ENCODE measurements at regions not wholly inside any gene's neighbourhood (a gene's known extent, or its start where the extent isn't known, plus 50 kb on each side); places are given as distances from the start of the nearest gene placed in this dataset.

DNA sequence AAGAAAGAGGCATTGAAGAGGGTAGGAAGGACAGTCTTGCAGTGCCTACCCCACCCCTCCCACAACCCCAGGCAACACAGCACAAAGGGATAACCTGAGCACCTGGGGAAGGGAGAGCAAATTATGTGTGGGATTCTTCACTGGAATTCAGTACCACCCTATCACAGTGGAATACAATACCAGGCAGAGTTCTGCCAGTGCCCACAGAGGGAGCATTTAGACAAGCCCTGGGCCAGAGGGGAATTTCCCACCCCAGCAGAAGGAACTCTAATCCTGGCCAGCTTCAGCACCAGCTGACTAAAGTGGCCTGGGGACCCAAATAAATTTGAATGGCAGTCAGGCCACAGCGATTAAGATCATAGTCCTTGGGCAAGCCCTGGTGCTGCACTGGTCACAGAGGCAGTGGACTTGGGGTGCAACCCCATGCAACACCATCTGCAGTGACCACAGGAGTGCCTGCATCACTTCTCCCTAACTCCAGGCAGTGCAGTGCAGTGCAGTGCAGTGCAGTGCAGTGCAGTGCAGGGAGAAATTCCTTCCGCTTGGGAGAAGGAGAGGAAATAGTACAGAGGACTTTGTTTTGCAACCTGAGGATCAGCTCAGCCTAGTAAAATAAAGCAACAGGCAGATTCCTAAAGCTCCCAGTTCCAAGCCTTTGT is 147.8 kb upstream of the SRD5A2 start:
- Histone ChIP-seq H3K27me3 (ENCODE audit: insufficient read depth, low read depth, severe bottlenecking) (peaks cover 7% of the 10 kb centered on the region), H3K9me3 (ENCODE audit: severe bottlenecking) (peaks cover 7% of the 10 kb centered on the region), H3K4me3 (ENCODE audit: low read depth, low read length) (no peak overlapping the region), H3K27ac (no peak overlapping the region), H3K36me3 (no peaks in the 10 kb centered on the region)
- TF ChIP-seq, protein P1, sequence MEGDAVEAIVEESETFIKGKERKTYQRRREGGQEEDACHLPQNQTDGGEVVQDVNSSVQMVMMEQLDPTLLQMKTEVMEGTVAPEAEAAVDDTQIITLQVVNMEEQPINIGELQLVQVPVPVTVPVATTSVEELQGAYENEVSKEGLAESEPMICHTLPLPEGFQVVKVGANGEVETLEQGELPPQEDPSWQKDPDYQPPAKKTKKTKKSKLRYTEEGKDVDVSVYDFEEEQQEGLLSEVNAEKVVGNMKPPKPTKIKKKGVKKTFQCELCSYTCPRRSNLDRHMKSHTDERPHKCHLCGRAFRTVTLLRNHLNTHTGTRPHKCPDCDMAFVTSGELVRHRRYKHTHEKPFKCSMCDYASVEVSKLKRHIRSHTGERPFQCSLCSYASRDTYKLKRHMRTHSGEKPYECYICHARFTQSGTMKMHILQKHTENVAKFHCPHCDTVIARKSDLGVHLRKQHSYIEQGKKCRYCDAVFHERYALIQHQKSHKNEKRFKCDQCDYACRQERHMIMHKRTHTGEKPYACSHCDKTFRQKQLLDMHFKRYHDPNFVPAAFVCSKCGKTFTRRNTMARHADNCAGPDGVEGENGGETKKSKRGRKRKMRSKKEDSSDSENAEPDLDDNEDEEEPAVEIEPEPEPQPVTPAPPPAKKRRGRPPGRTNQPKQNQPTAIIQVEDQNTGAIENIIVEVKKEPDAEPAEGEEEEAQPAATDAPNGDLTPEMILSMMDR (IDR thresholded peaks at IDR 0.05; ENCODE audit: low read depth, low read length) = no peak
- DNase-seq = no peak

DNA sequence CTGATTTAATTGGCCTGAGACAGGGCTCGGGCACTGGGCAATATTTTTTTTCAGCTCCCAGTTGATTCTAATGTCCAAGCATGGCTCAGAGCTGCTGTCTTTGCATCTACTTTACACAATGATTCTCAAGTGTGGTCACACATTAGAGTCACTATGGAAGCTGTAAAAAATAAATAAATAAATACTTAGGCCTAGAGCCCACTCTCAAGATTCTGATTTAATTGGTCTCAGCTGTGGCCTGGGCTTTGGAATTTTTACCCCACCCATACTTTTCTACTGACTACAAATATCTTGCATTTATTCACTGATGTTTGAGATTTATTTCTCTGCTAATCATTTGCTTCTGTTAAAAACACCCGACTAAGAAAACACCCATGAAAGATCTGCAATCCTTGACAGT is 145.7 kb upstream of the SRD5A2 start:
- Histone ChIP-seq H3K27ac (no peak overlapping the region), H3K9me3 (ENCODE audit: severe bottlenecking) (no peaks in the 10 kb centered on the region), H3K27me3 (ENCODE audit: insufficient read depth, low read depth, severe bottlenecking) (peaks cover 7% of the 10 kb centered on the region), H3K36me3 (no peaks in the 10 kb centered on the region), H3K4me3 (ENCODE audit: low read depth, low read length) (no peak overlapping the region)
- no peak for DNase-seq
- TF ChIP-seq, protein P1 (IDR thresholded peaks at IDR 0.05; ENCODE audit: low read depth, low read length) = no peak

DNA sequence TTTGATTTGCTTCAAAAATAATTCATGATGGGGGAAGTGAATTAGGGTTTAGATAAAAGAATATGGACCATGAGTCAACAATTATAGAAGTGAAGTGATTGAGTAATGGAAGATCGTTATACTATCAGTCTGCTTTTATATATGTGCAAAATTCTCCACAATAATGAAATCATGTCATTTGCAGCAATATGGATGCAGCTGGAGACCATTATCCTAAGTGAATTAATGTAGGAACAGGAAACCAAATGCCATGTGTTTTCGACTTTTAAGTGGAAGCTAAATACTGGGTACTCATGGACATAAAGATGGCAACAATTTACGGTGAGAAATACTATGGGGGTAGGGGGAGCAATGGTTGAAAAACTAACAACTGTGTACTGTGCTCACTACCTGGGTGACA is 144.7 kb upstream of the SRD5A2 start:
- TF ChIP-seq, protein P1 (IDR thresholded peaks at IDR 0.05; ENCODE audit: low read depth, low read length) = no peak
- Histone ChIP-seq H3K9me3 (ENCODE audit: severe bottlenecking) (no peaks in the 10 kb centered on the region), H3K27me3 (ENCODE audit: insufficient read depth, low read depth, severe bottlenecking) (peaks cover 7% of the 10 kb centered on the region), H3K27ac (no peak overlapping the region), H3K36me3 (no peaks in the 10 kb centered on the region), H3K4me3 (ENCODE audit: low read depth, low read length) (no peak overlapping the region)
- no peak for DNase-seq

DNA sequence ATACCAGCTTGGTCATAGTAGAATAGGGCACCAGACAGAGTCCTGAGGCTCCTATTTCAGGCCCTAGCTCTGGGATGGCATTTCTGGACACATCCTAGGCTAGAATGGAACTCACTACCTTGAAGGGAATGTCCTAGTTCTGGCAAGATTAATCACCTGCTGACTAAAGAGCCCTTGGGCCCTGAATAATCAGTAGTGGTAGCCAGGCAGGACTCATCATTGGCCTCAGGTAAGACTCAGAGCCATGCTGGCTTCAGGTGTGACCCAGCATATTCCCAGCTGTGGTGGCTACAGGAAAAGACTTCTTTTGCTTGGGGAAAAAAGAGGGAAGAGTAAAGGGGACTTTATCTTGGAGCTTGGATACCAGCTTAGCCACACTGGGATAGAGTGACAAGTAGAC is 131.0 kb upstream of the SRD5A2 start:
- no peak overlapping the region for H3K27ac ChIP-seq
- TF ChIP-seq, protein P1 (IDR thresholded peaks at IDR 0.05; ENCODE audit: low read depth, low read length) = no peak

DNA sequence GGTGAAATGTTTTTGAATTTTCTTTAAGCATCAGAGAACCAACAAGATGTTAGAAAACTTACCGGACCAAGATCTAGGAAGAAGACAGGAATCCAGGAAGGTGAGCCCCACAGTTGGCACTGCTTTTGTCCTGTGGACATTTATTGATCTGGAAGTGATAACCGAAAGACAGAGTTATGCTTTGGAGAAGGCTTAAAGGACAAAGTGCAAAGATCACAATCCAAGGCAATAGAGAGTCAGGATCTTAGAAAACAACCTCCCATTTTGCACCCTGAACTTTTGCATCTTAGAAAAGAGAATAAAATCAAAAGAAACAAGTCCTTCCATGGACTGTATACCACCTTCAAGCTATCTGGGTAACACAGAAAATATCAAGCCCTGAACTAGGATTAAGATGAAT is 129.4 kb upstream of the SRD5A2 start:
- Histone ChIP-seq H3K27me3 (ENCODE audit: insufficient read depth, low read depth, severe bottlenecking) (peaks cover 52% of the 10 kb centered on the region), H3K9me3 (ENCODE audit: severe bottlenecking) (peaks cover 8% of the 10 kb centered on the region)
- no peak for DNase-seq

More for the DNA sequence above, 131.0 kb upstream of the SRD5A2 start:
- H3K36me3 ChIP-seq = no peaks in the 10 kb centered on the region
- DNase-seq = no peak
- peaks cover 39% of the 10 kb centered on the region for H3K27me3 ChIP-seq (ENCODE audit: insufficient read depth, low read depth, severe bottlenecking)
- H3K9me3 ChIP-seq (ENCODE audit: severe bottlenecking) = peaks cover 5% of the 10 kb centered on the region
- no peak overlapping the region for H3K4me3 ChIP-seq (ENCODE audit: low read depth, low read length)

More for the DNA sequence above, 129.4 kb upstream of the SRD5A2 start:
- Histone ChIP-seq H3K4me3 (ENCODE audit: low read depth, low read length) (no peak overlapping the region), H3K27ac (no peak overlapping the region), H3K36me3 (no peaks in the 10 kb centered on the region)
- TF ChIP-seq, protein P1 (IDR thresholded peaks at IDR 0.05; ENCODE audit: low read depth, low read length) = no peak
